ENCODE measurements at regions not wholly inside any gene's neighbourhood (a gene's known extent, or its start where the extent isn't known, plus 50 kb on each side); places are given as distances from the start of the nearest gene placed in this dataset.
"Not testable (repeated sequence)": the region's sequence is repeated elsewhere in the genome, so short reads cannot be mapped to it uniquely, and the experiment has no call there.

GRCh38 chr15:20148008-20148407 is 393.6 kb downstream of the GOLGA6L6 start:
- TF ChIP-seq, protein P1, sequence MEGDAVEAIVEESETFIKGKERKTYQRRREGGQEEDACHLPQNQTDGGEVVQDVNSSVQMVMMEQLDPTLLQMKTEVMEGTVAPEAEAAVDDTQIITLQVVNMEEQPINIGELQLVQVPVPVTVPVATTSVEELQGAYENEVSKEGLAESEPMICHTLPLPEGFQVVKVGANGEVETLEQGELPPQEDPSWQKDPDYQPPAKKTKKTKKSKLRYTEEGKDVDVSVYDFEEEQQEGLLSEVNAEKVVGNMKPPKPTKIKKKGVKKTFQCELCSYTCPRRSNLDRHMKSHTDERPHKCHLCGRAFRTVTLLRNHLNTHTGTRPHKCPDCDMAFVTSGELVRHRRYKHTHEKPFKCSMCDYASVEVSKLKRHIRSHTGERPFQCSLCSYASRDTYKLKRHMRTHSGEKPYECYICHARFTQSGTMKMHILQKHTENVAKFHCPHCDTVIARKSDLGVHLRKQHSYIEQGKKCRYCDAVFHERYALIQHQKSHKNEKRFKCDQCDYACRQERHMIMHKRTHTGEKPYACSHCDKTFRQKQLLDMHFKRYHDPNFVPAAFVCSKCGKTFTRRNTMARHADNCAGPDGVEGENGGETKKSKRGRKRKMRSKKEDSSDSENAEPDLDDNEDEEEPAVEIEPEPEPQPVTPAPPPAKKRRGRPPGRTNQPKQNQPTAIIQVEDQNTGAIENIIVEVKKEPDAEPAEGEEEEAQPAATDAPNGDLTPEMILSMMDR (IDR thresholded peaks at IDR 0.05): not testable (repeated sequence)
- TF ChIP-seq POLR2A (IDR thresholded peaks at IDR 0.05): not testable (repeated sequence)
